ENCODE measurements at regions not wholly inside any gene's neighbourhood (a gene's known extent, or its start where the extent isn't known, plus 50 kb on each side); places are given as distances from the start of the nearest gene placed in this dataset.

- TF ChIP-seq EZH2 (IDR thresholded peaks at IDR 0.05; ENCODE audit: low read depth) (no peak), CTCF (conservative IDR thresholded peaks at IDR 0.05) (no peak)
Observed at GRCh38 chr12:128123096-128123495, 143.9 kb upstream of the TMEM132C start.
